HG03575 (cell line): ENCODE measurements at regions not wholly inside any gene's neighbourhood (a gene's known extent, or its start where the extent isn't known, plus 50 kb on each side); places are given as distances from the start of the nearest gene placed in this dataset.

Experiments
- ATAC-seq: cut with Tn5 transposase; IDR thresholded peaks from one replicate; pipeline ENCODE4 v1.9.1; 2021; ENCODE audit not compliant: unreplicated experiment, insufficient number of reproducible peaks, low FRiP score; ENCODE audit errors: extremely low read depth

DNA sequence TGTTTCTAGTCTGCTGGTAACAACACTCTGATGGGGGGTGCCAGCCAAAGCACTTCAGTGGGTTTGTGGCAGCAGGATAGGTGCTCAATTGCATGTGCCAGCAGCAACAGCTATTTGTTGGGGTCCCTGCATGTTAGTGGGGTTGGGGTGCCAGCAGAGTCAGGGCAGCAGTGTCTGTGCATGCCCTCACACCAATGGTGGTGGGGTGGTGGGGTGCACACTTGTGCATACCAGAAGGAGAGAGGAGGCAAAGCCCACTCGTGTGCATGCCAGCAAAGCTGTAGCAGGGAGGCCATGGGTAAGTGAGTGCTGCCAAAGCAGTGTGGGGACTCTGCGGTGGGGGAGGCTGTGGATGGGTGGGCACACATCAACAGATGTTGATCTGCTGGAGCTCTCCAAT is 232.2 kb downstream of the GABRG2 start:
- ATAC-seq, result no peak

DNA sequence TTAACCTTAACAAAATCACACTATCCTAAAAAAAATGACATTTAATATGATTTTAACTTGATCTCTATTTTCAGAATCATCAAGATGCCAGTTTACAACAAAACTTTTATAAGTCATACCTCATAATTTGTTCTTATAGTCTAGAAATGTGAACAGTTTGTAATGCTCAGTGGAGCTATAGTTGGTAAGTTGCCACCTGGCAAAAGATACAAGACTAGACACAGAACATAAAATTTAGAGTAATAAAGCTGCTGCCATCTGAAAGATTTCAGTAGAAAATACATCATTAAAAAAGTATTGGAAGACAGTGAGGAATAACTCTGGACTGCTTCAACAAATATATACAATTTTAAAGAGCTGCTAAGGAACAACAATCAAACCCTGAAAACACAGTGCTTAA is 233.8 kb downstream of the GABRG2 start:
- no peak for ATAC-seq

DNA sequence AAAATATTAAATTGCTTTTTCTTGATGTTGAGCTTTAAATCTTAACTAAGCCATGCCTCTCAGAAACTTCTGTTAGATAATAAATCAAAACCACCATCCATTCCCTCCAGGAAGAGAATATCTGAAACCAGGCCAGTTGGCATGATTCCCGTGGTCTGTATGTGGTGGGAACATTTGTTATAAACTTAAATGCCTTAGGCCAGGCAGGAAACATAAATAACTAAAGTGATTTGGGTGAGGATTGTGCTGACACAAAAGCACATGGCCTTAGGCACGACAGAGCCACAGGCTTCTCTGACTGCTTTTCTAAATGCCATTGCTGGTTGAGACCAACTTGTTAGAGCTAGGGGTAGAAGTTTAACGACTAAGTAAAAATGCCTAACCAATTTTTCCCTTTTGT is 255.9 kb downstream of the GABRG2 start:
- ATAC-seq, result no peak

DNA sequence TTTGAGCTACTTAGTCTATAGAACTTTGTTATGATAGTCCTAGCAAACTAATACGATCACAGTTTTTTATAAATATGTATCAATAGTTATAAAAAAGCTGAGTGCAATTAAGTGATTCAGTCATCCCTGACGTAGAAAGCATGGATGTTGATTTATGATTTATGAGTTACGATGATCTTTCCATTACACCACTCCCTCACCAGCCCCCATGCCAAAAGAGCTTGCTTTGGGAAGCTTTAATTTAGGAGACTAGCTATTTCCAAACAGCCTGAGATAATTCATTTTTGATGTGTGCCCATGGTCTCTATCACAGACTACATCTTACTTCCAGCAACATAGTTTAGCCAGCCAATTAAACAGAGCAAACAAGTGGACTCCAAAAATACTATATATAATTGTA is 256.8 kb downstream of the GABRG2 start:
- ATAC-seq, result no peak

DNA sequence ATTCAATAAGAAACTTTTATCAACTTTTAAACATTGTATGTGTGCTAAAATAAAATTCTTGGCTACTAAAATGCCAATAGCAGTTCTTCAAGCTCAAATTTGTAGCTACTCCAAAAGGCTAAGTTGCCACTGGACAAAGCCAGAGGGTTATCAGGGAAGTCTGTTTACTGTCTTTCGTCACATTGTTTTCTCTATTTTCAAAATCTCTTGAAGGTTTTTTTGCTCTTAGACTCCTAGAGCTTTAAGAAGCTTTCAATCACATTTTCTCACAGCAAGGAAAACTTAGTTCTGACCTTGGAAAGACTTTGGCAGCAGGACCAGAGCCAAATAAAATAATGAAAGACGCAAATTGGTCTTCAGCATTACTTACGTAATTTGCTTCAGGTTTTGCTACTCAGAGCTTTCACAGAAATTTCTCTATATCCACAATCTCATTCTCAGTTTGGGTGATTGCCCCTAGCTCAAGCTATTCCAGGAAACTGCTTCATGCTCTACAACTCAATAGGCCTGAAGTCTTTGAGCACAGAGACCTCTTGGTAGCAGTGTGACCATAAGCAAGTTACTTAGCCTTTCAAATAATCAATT is 257.7 kb downstream of the GABRG2 start:
- no peak for ATAC-seq

DNA sequence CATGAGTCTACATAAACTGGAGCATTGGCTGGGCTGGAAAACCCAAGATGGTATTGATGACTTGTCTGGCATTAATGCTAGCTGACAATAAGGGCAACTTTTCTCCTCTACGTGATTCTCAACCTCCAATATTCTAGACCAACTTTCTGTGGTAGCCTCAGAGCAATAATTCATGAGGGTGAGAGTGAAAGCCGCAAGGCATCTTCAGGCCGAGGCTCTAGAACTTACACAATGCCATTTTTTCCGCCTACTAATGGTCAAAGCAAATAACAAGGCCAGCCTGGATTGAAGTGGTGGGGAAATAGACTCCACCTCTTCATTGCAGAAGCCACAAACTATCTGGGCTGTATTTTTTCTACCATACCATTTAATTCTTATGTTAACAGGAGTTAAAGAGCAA is 267.4 kb downstream of the GABRG2 start:
- ATAC-seq, result no peak

DNA sequence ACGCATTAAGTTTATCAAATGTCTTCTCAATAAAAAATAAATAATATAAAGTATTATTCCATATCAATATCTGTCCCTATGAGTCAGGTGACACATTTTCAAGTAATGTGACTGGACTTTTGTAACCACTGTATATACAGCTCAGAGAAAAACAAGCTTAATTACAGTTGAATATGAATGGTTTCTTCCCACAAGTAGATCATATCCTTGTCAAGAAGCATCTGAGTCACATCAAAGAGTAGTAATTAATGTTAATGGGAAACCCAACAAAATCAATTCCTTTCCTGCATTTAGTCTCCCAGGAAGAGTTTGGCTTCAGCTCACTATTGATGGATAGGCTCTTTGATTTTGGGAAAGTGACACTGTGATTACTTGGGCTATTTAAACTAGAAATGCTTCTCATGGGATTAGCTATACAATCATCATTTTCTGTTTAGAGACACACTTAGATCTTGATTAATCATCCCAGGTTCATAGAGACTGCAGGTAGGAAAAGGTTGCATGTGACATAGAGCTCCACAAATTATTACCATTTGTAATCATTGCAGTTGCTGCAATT is 292.9 kb downstream of the GABRG2 start:
- no peak for ATAC-seq

DNA sequence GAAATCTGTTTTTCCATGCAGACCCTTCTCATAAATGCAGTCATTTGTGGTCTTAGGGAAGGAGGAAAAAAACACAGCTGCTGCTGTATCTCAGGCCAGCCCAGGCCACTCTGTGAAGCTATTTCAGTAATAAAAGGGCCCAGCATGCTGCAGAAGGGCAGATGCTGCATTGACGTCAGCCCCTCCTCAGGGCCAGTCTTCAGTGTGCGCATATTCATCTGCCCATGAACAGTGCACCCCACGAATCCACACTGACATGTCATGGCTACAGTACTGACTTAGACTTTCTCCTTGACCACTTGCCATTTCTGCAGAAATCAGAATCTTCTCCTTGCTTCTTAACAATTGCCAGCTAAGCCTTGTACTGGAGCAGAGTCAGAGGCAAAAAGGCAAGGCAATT is 304.7 kb downstream of the GABRG2 start:
- no peak for ATAC-seq

DNA sequence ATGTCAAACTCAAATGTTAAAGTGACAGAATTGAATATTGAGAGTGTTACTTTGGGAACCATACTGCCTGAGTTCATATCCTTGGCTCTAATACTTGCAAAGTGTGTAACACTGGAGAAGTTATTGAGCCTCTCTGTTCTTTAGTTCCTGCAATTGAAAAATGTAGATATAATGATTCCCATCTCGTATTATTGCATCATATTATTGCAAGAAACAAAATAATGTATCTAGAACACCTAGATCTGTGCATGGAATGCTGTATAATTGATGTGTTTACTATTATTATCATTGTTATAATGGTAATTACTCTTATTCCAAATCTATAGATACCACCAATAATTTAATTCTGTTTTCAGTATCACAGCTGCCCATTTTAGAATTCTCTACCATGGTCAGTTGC is 310.3 kb downstream of the GABRG2 start:
- no peak for ATAC-seq

DNA sequence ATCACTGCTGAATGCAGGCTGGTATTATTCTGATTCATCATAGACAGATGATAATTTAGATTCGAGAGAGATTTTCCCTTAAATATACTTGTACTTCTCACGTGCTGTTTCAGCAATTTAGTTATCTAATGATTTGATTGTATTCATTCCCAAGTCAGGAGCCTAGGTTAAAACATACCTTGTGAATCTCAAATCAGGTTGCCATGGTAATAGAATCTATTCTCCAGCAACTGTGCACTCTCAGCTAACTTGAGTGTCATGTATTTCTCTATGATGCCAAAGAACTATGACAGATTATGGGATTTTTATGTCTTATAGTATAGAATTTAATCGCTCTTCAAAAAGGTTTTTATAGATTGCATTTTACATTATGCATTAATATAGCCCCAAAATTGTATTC is 315.3 kb downstream of the GABRG2 start:
- no peak for ATAC-seq

DNA sequence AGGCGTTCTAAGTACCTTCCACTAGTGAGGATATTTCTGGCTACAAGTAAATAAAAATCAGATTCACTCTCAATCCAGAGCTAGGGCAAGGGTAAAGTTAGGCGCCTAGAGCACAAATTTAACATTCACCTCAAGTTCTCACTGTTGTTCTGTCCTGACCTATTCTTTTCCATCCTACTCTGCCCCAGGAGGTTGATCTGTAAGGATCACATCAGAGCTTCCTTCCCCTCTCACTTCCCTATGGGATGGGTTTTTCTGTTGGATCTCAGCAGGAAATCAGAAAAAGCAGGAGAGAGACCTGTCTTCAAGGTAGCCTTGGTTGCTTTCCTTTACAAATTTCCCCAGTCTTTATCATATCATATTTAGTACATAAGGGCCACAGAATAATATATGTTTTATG is 316.7 kb downstream of the GABRG2 start:
- no peak for ATAC-seq

DNA sequence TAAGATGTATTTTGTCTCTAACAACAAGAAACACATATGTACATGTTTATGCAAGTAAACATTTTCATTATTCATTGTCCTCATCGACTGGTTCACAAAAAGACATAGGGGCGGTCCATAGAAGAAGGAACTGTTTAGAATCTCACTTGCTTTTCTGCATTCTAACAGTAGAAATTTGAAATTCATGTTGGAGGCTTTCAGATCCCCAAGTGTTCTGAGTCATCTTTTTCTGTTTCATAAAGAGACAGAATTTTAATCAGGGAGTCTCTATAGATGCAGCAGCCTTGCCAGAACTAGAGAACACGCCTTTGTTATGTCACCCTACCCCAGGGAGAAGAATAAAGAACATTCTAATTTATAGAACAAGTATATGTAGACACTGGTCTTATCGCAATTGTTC is 324.3 kb downstream of the GABRG2 start:
- no peak for ATAC-seq

DNA sequence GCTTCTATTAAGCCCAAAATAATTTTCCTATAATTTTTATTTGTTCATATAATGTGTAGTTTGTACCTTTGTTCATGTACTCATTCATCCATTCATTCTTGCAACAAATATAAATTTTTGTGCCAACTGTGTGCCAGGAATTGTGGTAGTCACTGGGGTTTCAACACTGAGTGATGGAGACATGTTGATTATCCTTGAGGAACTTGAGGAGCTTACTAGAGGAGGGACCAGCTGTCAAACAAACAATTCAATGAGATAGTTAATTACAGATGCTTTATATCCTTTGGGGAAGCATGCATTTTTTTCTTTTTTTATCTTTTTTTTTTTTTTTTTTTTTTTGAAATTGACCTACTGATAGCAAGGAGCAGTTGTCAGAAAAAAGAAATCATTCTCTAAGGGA is 324.8 kb downstream of the GABRG2 start:
- ATAC-seq, result no peak

DNA sequence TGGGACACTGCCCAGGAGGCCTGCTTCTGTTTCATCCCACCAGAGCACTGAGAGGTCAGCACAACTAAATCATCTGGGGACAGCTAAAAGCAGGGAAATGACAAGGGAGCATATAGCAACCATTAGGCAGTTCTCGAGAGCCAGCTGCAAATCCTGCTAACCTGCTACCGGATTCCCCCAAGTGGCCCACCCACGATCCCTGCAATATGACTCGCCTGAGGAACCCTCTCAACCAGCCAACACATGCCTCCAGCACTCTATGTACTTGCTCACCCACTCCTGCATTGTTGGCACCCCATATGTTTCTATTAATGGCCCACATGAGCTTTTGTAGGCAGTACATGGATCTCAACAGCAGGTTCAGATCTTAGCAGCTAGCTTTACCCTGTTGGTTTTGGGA is 326.0 kb downstream of the GABRG2 start:
- no peak for ATAC-seq

DNA sequence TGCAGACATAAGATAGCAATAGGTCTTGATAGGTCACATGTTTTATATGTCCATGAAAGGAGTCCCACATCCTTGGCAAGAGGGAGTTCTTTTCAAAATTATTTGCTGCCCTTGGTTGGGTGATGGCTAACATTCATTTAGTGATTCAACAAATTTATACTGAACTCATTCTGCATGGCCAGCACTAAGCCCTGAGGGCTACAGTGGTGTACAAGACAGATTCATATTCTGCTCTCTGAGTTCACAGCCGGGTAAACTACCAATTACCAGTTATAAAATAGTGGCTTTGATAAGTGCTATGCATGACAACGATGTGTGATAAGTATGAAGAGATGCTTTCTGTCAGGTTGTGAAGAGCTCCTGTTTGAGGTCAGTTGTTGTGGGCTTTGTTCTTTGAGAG is 340.0 kb downstream of the GABRG2 start:
- no peak for ATAC-seq

DNA sequence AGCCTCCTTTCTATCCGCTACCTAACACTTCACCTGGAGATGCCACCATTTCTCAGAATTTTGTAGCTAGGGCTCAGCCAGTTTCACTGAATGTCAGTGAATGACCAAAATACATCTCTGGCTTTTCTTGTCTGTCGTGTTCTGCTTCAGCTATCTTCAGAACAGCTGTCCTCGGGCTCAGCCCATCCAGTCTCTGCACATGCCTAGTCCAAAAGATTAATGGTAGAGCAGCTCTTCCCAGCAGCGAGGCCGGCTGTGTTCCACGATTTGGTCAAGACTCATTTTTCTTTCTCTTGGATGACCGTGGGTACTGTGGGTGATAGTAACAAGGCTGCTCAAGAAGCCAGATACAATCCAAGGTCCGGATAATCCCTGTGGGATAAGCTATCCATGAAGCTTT is 342.8 kb downstream of the GABRG2 start:
- ATAC-seq, result no peak

DNA sequence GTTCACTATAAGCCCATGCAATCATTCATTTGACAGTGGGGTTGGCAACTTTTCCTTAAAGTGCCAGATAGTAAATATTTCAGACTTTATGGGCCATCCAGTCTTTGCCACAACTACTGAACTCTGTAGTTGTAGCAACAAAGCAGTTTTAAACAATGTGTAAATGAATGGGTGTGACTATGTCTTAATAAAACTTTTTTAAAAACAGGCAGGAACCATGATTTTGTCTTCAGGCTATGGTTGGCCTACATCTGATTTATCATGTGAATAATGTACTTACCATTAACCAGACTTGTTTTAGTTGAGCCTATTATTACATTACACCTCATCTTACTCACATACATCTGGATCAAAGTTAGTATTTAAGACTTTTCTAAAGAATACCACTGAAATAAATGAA is 361.6 kb downstream of the GABRG2 start:
- no peak for ATAC-seq

DNA sequence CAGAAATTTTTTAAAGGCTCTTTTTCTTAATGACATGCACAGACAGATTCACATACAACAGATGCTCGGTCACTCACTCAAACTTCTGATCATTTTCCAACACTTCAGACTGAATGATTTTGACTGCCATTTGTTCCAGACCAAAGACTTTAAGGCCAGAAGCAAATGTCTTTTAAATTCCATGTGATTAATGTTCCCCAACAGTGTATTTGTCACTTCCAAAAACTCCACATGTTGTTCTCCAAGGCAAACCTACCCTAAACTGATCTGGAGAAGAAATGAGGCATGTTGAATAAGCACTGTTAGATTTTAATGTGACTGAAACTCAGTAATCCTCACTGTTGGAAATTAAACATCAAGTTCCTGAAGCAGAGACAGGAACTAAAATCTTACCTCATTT is 366.7 kb downstream of the GABRG2 start:
- ATAC-seq, result no peak

DNA sequence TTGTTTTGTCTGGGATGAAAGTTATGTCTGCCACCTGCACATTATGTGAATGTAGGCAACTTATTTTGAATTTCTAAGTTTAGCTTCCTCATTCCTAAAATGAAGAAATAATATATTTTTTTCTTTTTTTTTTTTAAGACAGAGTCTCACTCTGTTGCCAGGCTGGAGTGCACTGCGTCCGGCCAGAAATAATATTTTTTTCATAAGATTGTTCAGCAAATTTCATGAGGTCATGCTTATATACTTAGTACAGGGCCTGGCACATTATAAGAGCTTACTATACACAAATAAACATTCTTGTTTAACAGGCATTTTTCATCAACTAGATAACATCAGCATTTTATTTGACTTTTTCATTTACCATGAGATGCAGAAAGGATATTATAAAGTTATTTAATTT is 368.5 kb downstream of the GABRG2 start:
- ATAC-seq, result no peak

DNA sequence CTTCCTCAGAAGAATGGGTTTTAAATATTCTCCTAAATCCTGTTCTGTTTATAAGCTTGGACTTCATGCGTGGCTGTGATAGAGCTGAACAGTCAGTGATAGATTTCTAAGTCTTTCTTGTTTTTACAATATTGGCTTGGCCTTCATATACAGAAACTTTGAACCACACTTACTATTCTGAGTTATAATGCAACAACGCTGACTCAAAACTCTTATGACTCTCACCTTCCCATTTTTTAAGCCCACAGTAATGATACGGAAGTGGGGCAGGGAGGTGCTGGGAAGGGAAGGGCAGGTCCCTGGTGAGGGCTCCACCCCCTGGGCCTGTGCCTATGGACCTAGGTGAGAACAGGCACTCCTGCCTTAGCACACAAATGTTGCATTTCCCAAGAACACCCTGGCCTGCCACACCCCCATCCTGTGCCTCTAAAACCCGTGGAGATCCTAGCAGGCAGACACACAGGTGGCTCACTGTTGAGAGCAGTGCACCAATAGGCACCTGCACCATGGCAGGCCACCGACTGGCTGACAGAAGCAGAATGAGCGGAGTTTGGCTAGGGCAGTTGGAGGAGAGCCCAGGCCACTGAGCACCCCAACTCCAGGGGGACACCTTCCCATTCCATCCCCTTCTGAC is 376.7 kb downstream of the GABRG2 start:
- ATAC-seq, result no peak

DNA sequence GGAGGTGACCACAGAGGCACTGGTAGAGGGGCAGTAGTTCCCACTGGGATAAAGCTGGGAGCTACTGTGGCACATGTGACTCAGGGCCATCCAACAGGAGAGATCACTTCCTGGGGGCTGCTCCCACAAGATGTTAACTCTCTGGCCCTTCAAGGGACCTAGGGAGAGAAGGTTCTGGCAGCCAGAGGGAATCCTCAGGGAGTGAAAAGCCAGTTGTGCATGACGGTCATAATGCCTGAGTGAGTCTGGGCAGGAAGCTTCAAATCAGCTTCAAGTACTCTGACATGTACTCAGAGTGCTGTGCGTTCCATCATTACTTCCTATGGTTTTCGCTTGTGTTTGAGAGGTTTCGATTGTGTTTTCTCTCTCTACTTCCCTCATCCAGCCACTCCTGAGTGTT is 388.5 kb downstream of the GABRG2 start:
- no peak for ATAC-seq
